ENCODE measurements at regions not wholly inside any gene's neighbourhood (a gene's known extent, or its start where the extent isn't known, plus 50 kb on each side); places are given as distances from the start of the nearest gene placed in this dataset.

DNA sequence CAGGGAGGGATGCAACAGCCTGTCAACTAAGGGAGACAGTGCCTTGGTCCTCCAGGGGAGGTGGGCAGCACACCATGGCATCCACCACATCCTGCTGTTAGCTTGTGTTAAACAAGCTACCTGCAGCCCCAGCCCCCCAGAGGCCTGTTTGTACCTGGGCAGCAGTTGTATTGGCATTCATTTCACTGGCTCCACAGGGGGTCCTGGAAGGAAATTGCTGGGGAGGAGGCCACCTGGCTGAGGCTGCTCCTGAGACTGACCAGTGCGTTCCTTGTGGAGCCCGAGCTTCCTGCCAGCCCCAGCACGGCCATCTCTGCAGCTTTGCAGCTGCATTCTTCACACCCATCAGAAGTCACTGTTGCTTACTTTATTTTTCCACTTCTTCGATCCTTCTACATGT is 479.9 kb downstream of the INSC start:
- no peak overlapping the region for H3K9ac ChIP-seq (ENCODE audit: low read length)
- H3K4me1 ChIP-seq (ENCODE audit: control insufficient read depth, insufficient read depth, low read length), result no peaks in the 10 kb centered on the region
- H3K4me3 ChIP-seq (ENCODE audit: low read length), result no peak overlapping the region
- H3K9me3 ChIP-seq (ENCODE audit: control insufficient read depth, low read length), result no peaks in the 10 kb centered on the region
- H3K27me3 ChIP-seq (ENCODE audit: control insufficient read depth, insufficient read depth, low read length), result no peaks in the 10 kb centered on the region
- no peaks in the 10 kb centered on the region for H3K36me3 ChIP-seq (ENCODE audit: control insufficient read depth, insufficient read depth, low read length)

DNA sequence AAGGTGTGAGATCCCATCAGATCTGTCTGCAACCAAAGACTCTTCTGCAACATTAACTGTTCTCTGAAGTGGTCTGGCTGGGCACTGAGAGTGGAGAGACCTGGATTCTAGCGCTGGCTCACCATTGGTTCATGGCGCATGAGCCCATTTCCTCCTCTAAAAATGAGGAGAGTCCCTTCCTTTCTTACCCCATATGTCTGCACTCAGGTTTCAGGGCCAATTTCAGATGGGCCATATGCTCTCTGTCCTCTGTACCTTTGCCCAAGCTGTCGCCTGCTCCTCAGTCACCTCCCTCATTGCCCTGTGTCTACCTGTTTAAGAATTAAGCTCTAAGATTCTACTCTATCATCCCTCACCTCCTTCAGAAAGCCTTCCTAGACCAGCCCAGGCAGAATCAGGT is 484.7 kb downstream of the INSC start:
- Histone ChIP-seq H3K9ac (ENCODE audit: low read length) (no peak overlapping the region), H3K36me3 (ENCODE audit: control insufficient read depth, insufficient read depth, low read length) (no peaks in the 10 kb centered on the region), H3K4me3 (ENCODE audit: low read length) (no peak overlapping the region), H3K27me3 (ENCODE audit: control insufficient read depth, insufficient read depth, low read length) (no peaks in the 10 kb centered on the region), H3K4me1 (ENCODE audit: control insufficient read depth, insufficient read depth, low read length) (peaks cover 12% of the 10 kb centered on the region), H3K9me3 (ENCODE audit: control insufficient read depth, low read length) (no peaks in the 10 kb centered on the region)

DNA sequence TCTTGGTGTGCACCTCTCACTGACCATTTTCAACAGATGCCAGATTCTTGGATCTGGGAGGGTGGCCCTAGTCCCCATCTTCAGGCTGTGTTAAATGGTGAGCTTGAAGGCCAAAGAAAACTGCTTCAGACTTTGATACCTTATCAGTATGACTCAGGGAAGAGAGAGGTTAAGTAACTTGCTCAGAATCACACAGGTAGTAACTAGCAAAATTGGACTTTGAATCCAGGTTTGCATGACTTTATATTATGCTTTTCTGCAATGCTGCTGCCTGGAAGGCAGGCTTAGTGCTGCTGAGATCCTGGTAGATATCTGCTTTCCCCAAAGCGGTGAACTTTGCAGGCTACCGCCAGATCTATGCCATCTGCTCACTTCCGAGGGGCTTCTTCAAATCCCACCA is 487.3 kb downstream of the INSC start:
- no peaks in the 10 kb centered on the region for H3K9me3 ChIP-seq (ENCODE audit: control insufficient read depth, low read length)
- no peak overlapping the region for H3K9ac ChIP-seq (ENCODE audit: low read length)

DNA sequence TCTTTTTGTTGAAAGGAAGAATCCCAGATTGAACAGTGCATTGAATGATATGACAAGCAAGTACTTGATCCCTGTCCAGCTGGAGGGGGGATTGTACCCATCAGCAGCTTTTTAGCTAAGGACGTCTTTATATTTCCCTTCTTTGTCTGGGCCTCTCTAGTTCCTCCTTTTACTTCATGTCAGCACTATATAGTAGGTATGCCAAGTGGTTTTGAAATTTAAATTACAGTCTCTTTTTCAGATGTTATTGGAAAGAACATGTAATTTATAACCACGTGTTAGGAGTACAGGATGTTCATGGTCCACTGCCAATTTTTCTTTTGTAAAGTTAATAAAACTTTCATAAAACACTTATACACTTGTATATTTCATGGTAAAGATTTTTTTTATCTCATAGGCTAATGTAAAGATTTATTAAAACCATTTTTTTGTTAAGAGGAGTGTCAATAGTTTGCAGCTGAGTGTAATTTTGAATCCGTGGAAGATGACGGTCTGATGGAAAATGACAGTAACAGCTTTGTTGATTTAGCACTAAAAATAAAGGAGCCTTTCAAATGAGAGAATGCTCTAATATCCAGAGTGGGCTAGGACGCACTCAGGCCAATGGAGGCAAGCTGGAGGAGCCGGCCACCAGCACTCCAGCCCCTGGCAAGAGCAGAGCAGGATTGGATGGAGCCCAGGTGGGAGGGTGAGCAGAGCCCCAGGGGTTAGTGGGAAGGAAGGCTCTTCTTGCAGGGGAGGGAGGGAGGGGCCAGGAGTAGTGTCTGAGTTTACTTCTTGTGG is 488.3 kb downstream of the INSC start:
- no peak overlapping the region for H3K4me3 ChIP-seq (ENCODE audit: low read length)
- no peaks in the 10 kb centered on the region for H3K36me3 ChIP-seq (ENCODE audit: control insufficient read depth, insufficient read depth, low read length)
- no peak overlapping the region for H3K9ac ChIP-seq (ENCODE audit: low read length)
- H3K27me3 ChIP-seq (ENCODE audit: control insufficient read depth, insufficient read depth, low read length), result no peaks in the 10 kb centered on the region
- H3K9me3 ChIP-seq (ENCODE audit: control insufficient read depth, low read length), result no peaks in the 10 kb centered on the region
- peaks cover 22% of the 10 kb centered on the region for H3K4me1 ChIP-seq (ENCODE audit: control insufficient read depth, insufficient read depth, low read length)

More for the DNA sequence above, 487.3 kb downstream of the INSC start:
- Histone ChIP-seq H3K27me3 (ENCODE audit: control insufficient read depth, insufficient read depth, low read length) (no peaks in the 10 kb centered on the region), H3K4me1 (ENCODE audit: control insufficient read depth, insufficient read depth, low read length) (peaks cover 22% of the 10 kb centered on the region), H3K4me3 (ENCODE audit: low read length) (no peak overlapping the region), H3K36me3 (ENCODE audit: control insufficient read depth, insufficient read depth, low read length) (no peaks in the 10 kb centered on the region)

DNA sequence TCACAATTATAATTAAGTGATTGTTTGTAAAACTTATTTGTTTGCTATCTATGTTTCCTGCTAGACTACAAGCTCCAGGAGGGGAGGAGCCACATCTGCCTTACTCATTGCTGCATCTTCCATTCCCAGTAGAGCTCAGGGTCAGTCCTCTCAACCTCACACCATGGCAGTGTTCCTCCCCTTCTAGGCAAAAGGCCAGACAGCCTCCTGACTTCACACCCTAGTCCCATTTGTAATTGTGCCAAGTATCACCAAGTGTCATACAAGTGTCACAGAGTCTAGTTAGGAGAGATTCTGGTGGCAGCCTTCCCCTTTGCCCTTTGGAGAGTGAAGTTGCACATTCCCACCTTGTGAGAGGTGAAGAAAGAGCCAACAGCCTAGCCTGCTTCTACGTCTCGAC is 490.4 kb downstream of the INSC start:
- peaks cover 22% of the 10 kb centered on the region for H3K4me1 ChIP-seq (ENCODE audit: control insufficient read depth, insufficient read depth, low read length)
- H3K9ac ChIP-seq (ENCODE audit: low read length), result no peak overlapping the region
- H3K36me3 ChIP-seq (ENCODE audit: control insufficient read depth, insufficient read depth, low read length), result no peaks in the 10 kb centered on the region
- no peak overlapping the region for H3K4me3 ChIP-seq (ENCODE audit: low read length)
- no peaks in the 10 kb centered on the region for H3K27me3 ChIP-seq (ENCODE audit: control insufficient read depth, insufficient read depth, low read length)
- no peaks in the 10 kb centered on the region for H3K9me3 ChIP-seq (ENCODE audit: control insufficient read depth, low read length)

DNA sequence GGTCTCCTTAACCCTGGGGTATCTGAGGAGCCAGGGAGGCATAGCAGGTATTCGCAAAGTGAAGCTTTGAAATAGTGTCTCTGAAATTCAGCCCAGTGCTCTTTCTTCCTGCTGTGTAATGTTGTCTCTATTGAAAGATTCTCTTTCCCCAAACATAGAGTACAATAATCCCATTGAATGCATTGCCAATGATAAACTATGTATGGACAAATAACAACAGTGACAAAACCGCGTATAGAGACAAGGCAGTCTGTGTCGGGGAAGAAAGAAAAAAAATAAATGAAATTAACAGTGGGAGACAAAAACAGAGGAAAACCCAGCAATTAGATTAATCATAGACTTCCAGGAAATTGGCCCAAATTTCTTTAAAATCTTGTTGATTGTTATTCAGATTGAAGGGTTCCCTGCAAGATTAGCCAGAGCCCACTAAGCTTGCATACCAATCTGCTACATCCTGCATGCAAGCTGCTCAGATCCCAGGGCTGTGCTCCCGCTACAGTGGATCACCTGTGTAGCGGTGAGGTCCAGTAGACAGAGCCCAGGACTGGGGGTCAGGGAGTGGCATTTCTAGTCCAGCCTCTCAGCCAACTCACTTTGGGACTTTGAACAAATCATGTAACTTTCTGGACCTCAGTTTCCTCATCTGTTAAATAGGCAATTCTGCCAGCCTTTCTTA is 492.8 kb downstream of the INSC start:
- no peaks in the 10 kb centered on the region for H3K36me3 ChIP-seq (ENCODE audit: control insufficient read depth, insufficient read depth, low read length)
- H3K4me1 ChIP-seq (ENCODE audit: control insufficient read depth, insufficient read depth, low read length), result peaks cover 11% of the 10 kb centered on the region
- H3K4me3 ChIP-seq (ENCODE audit: low read length), result no peak overlapping the region
- H3K9ac ChIP-seq (ENCODE audit: low read length), result no peak overlapping the region
- no peaks in the 10 kb centered on the region for H3K9me3 ChIP-seq (ENCODE audit: control insufficient read depth, low read length)
- no peaks in the 10 kb centered on the region for H3K27me3 ChIP-seq (ENCODE audit: control insufficient read depth, insufficient read depth, low read length)

DNA sequence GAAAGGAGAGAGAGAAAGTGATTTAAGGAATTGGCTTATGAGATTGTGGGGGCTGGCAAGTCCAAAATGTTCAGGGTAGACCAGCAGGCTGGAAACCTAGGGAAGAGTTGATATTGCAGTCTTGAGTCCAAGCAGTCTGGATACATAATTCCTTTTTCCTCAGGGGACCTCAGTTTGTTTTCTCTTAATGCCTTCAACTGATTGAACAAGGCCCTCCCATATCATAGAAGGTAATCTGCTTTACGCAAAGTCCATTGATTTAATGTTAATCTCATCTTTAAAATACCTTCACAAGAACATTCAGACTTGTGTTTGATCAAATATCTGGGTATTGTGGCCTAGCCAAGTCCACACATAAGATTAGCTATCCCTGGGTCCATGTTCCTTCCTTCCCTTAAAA is 494.7 kb downstream of the INSC start:
- no peaks in the 10 kb centered on the region for H3K36me3 ChIP-seq (ENCODE audit: control insufficient read depth, insufficient read depth, low read length)
- H3K9me3 ChIP-seq (ENCODE audit: control insufficient read depth, low read length), result no peaks in the 10 kb centered on the region
- peaks cover 9% of the 10 kb centered on the region for H3K4me1 ChIP-seq (ENCODE audit: control insufficient read depth, insufficient read depth, low read length)
- no peak overlapping the region for H3K4me3 ChIP-seq (ENCODE audit: low read length)
- no peak overlapping the region for H3K9ac ChIP-seq (ENCODE audit: low read length)
- H3K27me3 ChIP-seq (ENCODE audit: control insufficient read depth, insufficient read depth, low read length), result no peaks in the 10 kb centered on the region

DNA sequence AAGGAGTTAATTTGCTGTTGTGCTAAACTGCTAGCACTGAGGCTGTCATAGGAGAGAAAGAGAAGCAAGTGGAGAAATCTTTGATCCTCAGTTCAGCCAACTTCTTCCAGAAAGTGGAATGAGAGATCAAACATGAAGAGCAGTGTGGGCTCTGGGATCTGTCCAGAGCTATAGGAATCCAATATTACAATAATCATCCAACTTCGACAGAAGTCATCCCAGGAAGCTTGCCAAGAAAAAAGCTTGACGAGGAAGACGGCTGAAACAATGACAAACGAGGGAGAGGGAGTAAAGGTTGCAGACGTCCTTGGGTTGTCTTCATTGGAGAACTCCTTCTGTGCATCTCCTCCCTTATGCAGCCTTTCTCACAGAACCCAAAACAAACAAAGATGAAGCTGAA is 496.2 kb downstream of the INSC start:
- Histone ChIP-seq H3K9me3 (ENCODE audit: control insufficient read depth, low read length) (no peaks in the 10 kb centered on the region), H3K36me3 (ENCODE audit: control insufficient read depth, insufficient read depth, low read length) (no peaks in the 10 kb centered on the region), H3K4me3 (ENCODE audit: low read length) (no peak overlapping the region), H3K4me1 (ENCODE audit: control insufficient read depth, insufficient read depth, low read length) (no peaks in the 10 kb centered on the region), H3K27me3 (ENCODE audit: control insufficient read depth, insufficient read depth, low read length) (no peaks in the 10 kb centered on the region), H3K9ac (ENCODE audit: low read length) (no peak overlapping the region)

DNA sequence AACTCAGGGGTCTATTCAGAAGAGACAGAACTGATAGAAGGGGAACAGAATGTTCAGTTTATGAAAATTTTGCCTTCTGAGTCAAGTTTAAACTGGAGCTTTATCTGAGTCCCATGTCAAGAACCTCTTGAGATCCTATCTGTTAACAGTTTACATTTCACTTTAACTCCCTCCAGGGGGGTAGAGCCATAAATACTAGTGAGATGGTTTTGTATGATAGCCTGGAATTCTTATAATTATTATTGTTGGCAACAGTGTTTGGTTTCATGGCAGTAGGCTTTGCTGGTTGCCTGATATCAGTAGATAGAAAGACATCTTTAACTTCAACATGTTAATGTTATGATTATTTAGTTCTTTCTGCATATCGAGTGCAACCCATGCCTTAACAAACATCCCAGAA is 498.5 kb downstream of the INSC start:
- H3K27me3 ChIP-seq (ENCODE audit: control insufficient read depth, insufficient read depth, low read length), result no peaks in the 10 kb centered on the region
- no peak overlapping the region for H3K9ac ChIP-seq (ENCODE audit: low read length)
- no peaks in the 10 kb centered on the region for H3K36me3 ChIP-seq (ENCODE audit: control insufficient read depth, insufficient read depth, low read length)
- peaks cover 13% of the 10 kb centered on the region for H3K4me1 ChIP-seq (ENCODE audit: control insufficient read depth, insufficient read depth, low read length)
- H3K9me3 ChIP-seq (ENCODE audit: control insufficient read depth, low read length), result no peaks in the 10 kb centered on the region
- no peak overlapping the region for H3K4me3 ChIP-seq (ENCODE audit: low read length)

DNA sequence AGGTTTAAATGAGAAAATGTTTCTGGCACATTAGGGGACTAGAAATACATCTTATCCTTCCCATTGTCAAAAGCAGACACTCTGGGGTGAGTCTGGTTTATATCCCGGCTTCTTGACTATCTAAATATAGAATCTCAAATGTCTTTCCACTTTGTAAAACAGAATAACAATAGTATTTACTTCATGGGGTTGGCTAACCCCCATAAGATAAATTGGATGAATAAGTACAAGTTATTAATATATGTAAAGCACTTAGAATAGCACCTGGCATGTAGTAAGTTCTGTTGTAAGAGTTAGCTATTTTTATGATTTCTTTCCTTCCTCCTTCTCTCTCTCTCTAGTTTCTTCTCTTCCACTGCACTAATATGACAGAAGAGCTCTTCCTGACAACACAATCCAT is 499.1 kb downstream of the INSC start:
- Histone ChIP-seq H3K27me3 (ENCODE audit: control insufficient read depth, insufficient read depth, low read length) (no peaks in the 10 kb centered on the region), H3K4me1 (ENCODE audit: control insufficient read depth, insufficient read depth, low read length) (peaks cover 16% of the 10 kb centered on the region), H3K9me3 (ENCODE audit: control insufficient read depth, low read length) (no peaks in the 10 kb centered on the region), H3K9ac (ENCODE audit: low read length) (no peak overlapping the region), H3K36me3 (ENCODE audit: control insufficient read depth, insufficient read depth, low read length) (no peaks in the 10 kb centered on the region), H3K4me3 (ENCODE audit: low read length) (no peak overlapping the region)

DNA sequence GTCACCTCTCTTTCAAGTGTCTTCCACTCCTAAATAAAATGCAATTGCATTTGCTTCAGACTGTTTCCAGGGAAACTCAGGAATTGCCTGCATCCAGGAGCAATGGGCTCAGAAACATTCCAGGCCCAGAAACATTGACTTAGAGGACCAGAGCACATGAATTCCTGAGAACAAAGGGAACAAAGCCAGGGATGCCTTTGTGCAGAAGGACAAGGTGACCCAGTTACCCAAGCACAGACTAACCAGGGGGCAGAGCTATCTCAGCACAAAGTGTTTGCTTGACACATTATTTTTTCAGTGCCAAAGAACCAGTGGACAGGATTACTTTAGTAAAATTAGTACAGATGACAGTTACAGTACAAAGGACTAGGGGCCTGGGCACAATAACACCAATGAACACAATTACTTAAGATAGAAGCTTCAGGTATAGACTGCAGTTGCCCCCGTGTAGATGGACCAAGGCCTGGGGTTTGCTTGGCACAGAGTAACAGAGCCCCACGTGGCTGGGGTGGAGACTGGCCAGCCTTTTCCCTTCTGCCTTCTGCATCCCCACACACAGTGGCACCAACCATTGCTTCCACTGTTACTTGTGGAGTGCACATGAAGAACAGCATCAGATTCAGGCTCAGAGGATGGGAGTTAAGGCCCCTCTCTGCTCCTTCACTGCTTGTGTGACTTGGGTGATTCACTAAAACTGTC is 500.8 kb downstream of the INSC start:
- Histone ChIP-seq H3K27me3 (ENCODE audit: control insufficient read depth, insufficient read depth, low read length) (no peaks in the 10 kb centered on the region), H3K4me3 (ENCODE audit: low read length) (no peak overlapping the region), H3K9ac (ENCODE audit: low read length) (no peak overlapping the region), H3K9me3 (ENCODE audit: control insufficient read depth, low read length) (no peaks in the 10 kb centered on the region), H3K4me1 (ENCODE audit: control insufficient read depth, insufficient read depth, low read length) (peaks cover 23% of the 10 kb centered on the region), H3K36me3 (ENCODE audit: control insufficient read depth, insufficient read depth, low read length) (no peaks in the 10 kb centered on the region)
